ENCODE measurements at regions not wholly inside any gene's neighbourhood (a gene's known extent, or its start where the extent isn't known, plus 50 kb on each side); places are given as distances from the start of the nearest gene placed in this dataset.

DNA sequence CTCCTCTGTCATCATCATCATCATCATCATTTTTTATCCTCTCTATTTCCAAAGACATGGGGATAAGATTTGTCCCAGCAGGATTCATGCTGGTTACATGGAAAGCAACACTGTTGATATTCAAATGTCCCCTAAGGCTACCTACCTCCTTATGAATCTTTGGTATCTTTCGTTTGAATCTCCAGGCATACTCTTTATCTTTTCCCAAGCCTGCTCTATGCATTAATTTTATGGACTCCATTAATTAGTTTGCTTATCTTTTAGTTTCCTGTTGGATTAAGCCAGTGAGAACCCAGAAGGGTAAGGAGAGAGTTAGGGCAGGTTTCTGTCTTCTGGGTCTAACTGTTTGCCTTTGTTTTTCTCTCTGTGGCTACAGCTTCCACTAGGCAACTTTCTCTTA, 129.6 kb upstream of the GOT2 start:
- H3K9me2 ChIP-seq (ENCODE audit: insufficient read depth, low read length): no peaks in the 10 kb centered on the region
- no peaks in the 10 kb centered on the region for H3F3A ChIP-seq (ENCODE audit: insufficient read depth, low read length, poor library complexity, severe bottlenecking)
- H3K4me3 ChIP-seq (ENCODE audit: low read length): no peak overlapping the region
- H2AFZ ChIP-seq (ENCODE audit: low read depth, low read length): no peak overlapping the region
- H3K27me3 ChIP-seq (ENCODE audit: insufficient read depth, low read depth, low read length): no peaks in the 10 kb centered on the region
- no peak overlapping the region for H3K27ac ChIP-seq (ENCODE audit: low read length)
- no peaks in the 10 kb centered on the region for H4K20me1 ChIP-seq (ENCODE audit: insufficient read depth)
- H3K9me3 ChIP-seq (ENCODE audit: low read length): no peaks in the 10 kb centered on the region
- no peaks in the 10 kb centered on the region for H3K36me3 ChIP-seq (ENCODE audit: insufficient read depth, low read length)
- H3K79me2 ChIP-seq (replicated peaks; ENCODE audit: insufficient read depth, low read length): no peaks in the 10 kb centered on the region
- no peak overlapping the region for H3K9ac ChIP-seq (ENCODE audit: low read length)
- TF ChIP-seq, protein P1, sequence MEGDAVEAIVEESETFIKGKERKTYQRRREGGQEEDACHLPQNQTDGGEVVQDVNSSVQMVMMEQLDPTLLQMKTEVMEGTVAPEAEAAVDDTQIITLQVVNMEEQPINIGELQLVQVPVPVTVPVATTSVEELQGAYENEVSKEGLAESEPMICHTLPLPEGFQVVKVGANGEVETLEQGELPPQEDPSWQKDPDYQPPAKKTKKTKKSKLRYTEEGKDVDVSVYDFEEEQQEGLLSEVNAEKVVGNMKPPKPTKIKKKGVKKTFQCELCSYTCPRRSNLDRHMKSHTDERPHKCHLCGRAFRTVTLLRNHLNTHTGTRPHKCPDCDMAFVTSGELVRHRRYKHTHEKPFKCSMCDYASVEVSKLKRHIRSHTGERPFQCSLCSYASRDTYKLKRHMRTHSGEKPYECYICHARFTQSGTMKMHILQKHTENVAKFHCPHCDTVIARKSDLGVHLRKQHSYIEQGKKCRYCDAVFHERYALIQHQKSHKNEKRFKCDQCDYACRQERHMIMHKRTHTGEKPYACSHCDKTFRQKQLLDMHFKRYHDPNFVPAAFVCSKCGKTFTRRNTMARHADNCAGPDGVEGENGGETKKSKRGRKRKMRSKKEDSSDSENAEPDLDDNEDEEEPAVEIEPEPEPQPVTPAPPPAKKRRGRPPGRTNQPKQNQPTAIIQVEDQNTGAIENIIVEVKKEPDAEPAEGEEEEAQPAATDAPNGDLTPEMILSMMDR (IDR thresholded peaks at IDR 0.05; ENCODE audit: poor library complexity, severe bottlenecking): no peak
- TF ChIP-seq POLR2AphosphoS5 (IDR thresholded peaks at IDR 0.05): no peak
- H3K4me2 ChIP-seq (ENCODE audit: low read length): no peak overlapping the region

- no peak overlapping the region for H3K4me2 ChIP-seq (ENCODE audit: low read length)
- H3K27me3 ChIP-seq (ENCODE audit: insufficient read depth, low read depth, low read length): no peaks in the 10 kb centered on the region
- no peaks in the 10 kb centered on the region for H3F3A ChIP-seq (ENCODE audit: insufficient read depth, low read length, poor library complexity, severe bottlenecking)
- H3K27ac ChIP-seq (ENCODE audit: low read length): no peak overlapping the region
- peak overlapping the region; percentile 26 for H3K4me3 ChIP-seq (ENCODE audit: low read length)
- no peaks in the 10 kb centered on the region for H4K20me1 ChIP-seq (ENCODE audit: insufficient read depth)
- no peaks in the 10 kb centered on the region for H3K36me3 ChIP-seq (ENCODE audit: insufficient read depth, low read length)
- TF ChIP-seq MXI1 (conservative IDR thresholded peaks at IDR 0.05; ENCODE audit: poor library complexity, severe bottlenecking) (no peak), TAF1 (IDR thresholded peaks at IDR 0.05; ENCODE audit: low read depth) (no peak), SMC3 (conservative IDR thresholded peaks at IDR 0.05; ENCODE audit: poor library complexity) (no peak), RAD21 (conservative IDR thresholded peaks at IDR 0.05) (no peak), EZH2 (IDR thresholded peaks at IDR 0.05; ENCODE audit: borderline replicate concordance, insufficient read depth, low read length, poor library complexity, severe bottlenecking) (no peak), EP300 (conservative IDR thresholded peaks at IDR 0.05; ENCODE audit: poor library complexity, severe bottlenecking) (no peak), POLR2AphosphoS5 (IDR thresholded peaks at IDR 0.05) (no peak)
- TF ChIP-seq, protein P1 (IDR thresholded peaks at IDR 0.05; ENCODE audit: poor library complexity, severe bottlenecking): no peak
- TF ChIP-seq, protein P2, sequence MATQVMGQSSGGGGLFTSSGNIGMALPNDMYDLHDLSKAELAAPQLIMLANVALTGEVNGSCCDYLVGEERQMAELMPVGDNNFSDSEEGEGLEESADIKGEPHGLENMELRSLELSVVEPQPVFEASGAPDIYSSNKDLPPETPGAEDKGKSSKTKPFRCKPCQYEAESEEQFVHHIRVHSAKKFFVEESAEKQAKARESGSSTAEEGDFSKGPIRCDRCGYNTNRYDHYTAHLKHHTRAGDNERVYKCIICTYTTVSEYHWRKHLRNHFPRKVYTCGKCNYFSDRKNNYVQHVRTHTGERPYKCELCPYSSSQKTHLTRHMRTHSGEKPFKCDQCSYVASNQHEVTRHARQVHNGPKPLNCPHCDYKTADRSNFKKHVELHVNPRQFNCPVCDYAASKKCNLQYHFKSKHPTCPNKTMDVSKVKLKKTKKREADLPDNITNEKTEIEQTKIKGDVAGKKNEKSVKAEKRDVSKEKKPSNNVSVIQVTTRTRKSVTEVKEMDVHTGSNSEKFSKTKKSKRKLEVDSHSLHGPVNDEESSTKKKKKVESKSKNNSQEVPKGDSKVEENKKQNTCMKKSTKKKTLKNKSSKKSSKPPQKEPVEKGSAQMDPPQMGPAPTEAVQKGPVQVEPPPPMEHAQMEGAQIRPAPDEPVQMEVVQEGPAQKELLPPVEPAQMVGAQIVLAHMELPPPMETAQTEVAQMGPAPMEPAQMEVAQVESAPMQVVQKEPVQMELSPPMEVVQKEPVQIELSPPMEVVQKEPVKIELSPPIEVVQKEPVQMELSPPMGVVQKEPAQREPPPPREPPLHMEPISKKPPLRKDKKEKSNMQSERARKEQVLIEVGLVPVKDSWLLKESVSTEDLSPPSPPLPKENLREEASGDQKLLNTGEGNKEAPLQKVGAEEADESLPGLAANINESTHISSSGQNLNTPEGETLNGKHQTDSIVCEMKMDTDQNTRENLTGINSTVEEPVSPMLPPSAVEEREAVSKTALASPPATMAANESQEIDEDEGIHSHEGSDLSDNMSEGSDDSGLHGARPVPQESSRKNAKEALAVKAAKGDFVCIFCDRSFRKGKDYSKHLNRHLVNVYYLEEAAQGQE (IDR thresholded peaks at IDR 0.05; ENCODE audit: borderline replicate concordance): no peak
- no peaks in the 10 kb centered on the region for H3K9me2 ChIP-seq (ENCODE audit: insufficient read depth, low read length)
- H3K9ac ChIP-seq (ENCODE audit: low read length): no peak overlapping the region
- no peaks in the 10 kb centered on the region for H3K79me2 ChIP-seq (replicated peaks; ENCODE audit: insufficient read depth, low read length)
- H3K9me3 ChIP-seq (ENCODE audit: low read length): no peaks in the 10 kb centered on the region
- H2AFZ ChIP-seq (ENCODE audit: low read depth, low read length): no peak overlapping the region
These were observed 128.9 kb upstream of the GOT2 start for GRCh38 chr16:58863042-58863441.

Measured in neural cell (in vitro differentiated cells).